ENCODE measurements at regions not wholly inside any gene's neighbourhood (a gene's known extent, or its start where the extent isn't known, plus 50 kb on each side); places are given as distances from the start of the nearest gene placed in this dataset.

DNA sequence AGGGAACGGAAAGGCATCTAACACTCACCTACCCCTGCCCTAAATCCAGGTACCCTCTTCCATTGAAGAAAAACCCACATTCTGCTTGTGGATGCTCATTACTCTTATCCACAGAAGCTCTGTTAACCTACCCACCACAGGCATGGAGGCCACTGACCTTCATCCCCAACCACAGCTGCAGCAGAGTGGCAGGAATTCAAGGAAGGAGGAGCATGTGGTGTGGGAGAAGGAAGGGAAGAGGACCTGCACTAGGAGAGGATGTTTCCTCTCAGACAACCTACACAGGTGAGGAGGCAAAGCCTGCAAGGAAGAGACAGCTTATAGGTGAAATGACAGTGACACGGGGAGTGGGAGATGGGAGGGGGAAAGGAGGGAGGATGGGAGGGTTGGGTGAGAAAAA lies 192.5 kb upstream of the TSC22D2 start:
- POLR2A ChIA-PET (ENCODE audit: partially characterized antibody), result interaction anchor here (1.5 kb wide), 1 partner anchor 244 kb away, joined by 9 read pairs; the partner anchor contains the start of gene PFN2
- H2AFZ ChIP-seq (ENCODE audit: low read length), result no peak overlapping the region; the same call in 1 of the 2 replicates

More for the DNA sequence above, 192.5 kb upstream of the TSC22D2 start:
- Histone ChIP-seq H4K91ac (replicated peaks; ENCODE audit: insufficient read length, low read length) (no peak overlapping the region), H3K27me3 (replicated peaks in 1 of 4; ENCODE audit: control insufficient read depth in 3 of 4, extremely low read depth in 1 of 4, insufficient read depth in 3 of 4, low read length in 3 of 4) (no peaks in the 10 kb centered on the region), H3K4me1 (replicated peaks in 1 of 4; ENCODE audit: control insufficient read depth in 3 of 4, insufficient read depth in 4 of 4, low read length in 3 of 4) (peaks cover 0 to 9% (median 4%) of the 10 kb centered on the region in 4 experiments; a peak in 6 of 7 replicates), H2AK5ac (ENCODE audit: low read depth, low read length) (0 out of 2 replicates have a peak overlapping the region, but pooled peaks have one; percentile 46), H2BK12ac (ENCODE audit: low read depth, low read length) (peak overlapping the region; percentile 43; the same call in 1 of the 2 replicates), H3K23me2 (ENCODE audit: low read depth, low read length) (no peaks in the 10 kb centered on the region), H3K36me3 (ENCODE audit: control insufficient read depth in 2 of 4, insufficient read depth in 4 of 4, low read length in 3 of 4) (no peaks in the 10 kb centered on the region), H3K14ac (ENCODE audit: insufficient read length) (no peak overlapping the region), H3K9me3 (ENCODE audit: insufficient read depth in 2 of 2, low read depth in 1 of 2, low read length in 1 of 2) (peaks cover 3 to 6% of the 10 kb centered on the region in 2 experiments; a peak in 3 of 4 replicates), H3K4ac (replicated peaks; ENCODE audit: insufficient read length, low read depth, low read length) (no peak overlapping the region), H3K56ac (replicated peaks; ENCODE audit: insufficient read length, low read depth, low read length) (no peak overlapping the region), H3K9ac (replicated peaks in 1 of 4; ENCODE audit: extremely low read depth in 1 of 4, low read depth in 3 of 4, low read length in 3 of 4) (no peak overlapping the region), H2BK120ac (replicated peaks; ENCODE audit: low read depth, low read length) (no peak overlapping the region), H3K79me2 (ENCODE audit: control insufficient read depth in 1 of 2, insufficient read depth in 2 of 2, low read length in 2 of 2) (no peaks in the 10 kb centered on the region), H3K4me3 (ENCODE audit: extremely low read depth in 1 of 4, insufficient read depth in 2 of 4, low read depth in 3 of 4, low read length in 4 of 4) (no peak overlapping the region), H2BK20ac (ENCODE audit: low read length) (peak overlapping the region; percentile 40), H4K5ac (ENCODE audit: insufficient read length, low read depth, low read length) (no peak overlapping the region), H2BK15ac (ENCODE audit: low read length) (peak overlapping the region; percentile 25; the same call in 1 of the 2 replicates), H3K23ac (ENCODE audit: insufficient read length) (no peak overlapping the region), H3K18ac (ENCODE audit: extremely low read depth, low read length) (peak overlapping the region; percentile 24; the same call in 1 of the 2 replicates), H3K4me2 (ENCODE audit: insufficient read depth in 1 of 2, low read depth in 2 of 2, low read length in 2 of 2) (no peak overlapping the region), H3K27ac (ENCODE audit: low read depth, low read length) (no peak overlapping the region), H2BK5ac (ENCODE audit: low read depth, low read length) (no peak overlapping the region), H3K79me1 (ENCODE audit: low read depth, low read length) (no peaks in the 10 kb centered on the region; the same call in 1 of the 2 replicates), H4K8ac (ENCODE audit: extremely low read depth, insufficient read depth, low read length) (no peak overlapping the region), H4K20me1 (replicated peaks in 1 of 2; ENCODE audit: control insufficient read depth in 1 of 2, insufficient read depth in 2 of 2, low read length in 2 of 2) (no peaks in the 10 kb centered on the region)
- CTCF ChIA-PET (ENCODE audit: partially characterized antibody), result interaction anchor here (0.6 to 6.8 kb wide), 11 partner anchors 8 to 279 kb away, joined by 3 to 75 read pairs (median 4); partner anchors contain the start of gene PFN2
- TF ChIP-seq SIX5 (IDR thresholded peaks at IDR 0.05; ENCODE audit: low read depth, low read length) (no peak), RXRA (IDR thresholded peaks at IDR 0.05; ENCODE audit: insufficient read depth, low read depth, low read length) (no peak), RNF2 (IDR thresholded peaks at IDR 0.05; ENCODE audit: borderline replicate concordance, low read depth, low read length, missing control alignments, poor library complexity, severe bottlenecking) (no peak), SP4 (IDR thresholded peaks at IDR 0.05; ENCODE audit: low read length) (no peak), CEBPB (IDR thresholded peaks at IDR 0.05; ENCODE audit: low read depth, low read length) (no peak), MAFK (IDR thresholded peaks at IDR 0.05; ENCODE audit: low read depth, low read length) (no peak), RBBP5 (IDR thresholded peaks at IDR 0.05; ENCODE audit: borderline replicate concordance, low read depth, low read length) (no peak), BACH1 (IDR thresholded peaks at IDR 0.05; ENCODE audit: low read length) (no peak), JUN (IDR thresholded peaks at IDR 0.05; ENCODE audit: low read depth, low read length) (no peak)
- TF ChIP-seq, protein P1, sequence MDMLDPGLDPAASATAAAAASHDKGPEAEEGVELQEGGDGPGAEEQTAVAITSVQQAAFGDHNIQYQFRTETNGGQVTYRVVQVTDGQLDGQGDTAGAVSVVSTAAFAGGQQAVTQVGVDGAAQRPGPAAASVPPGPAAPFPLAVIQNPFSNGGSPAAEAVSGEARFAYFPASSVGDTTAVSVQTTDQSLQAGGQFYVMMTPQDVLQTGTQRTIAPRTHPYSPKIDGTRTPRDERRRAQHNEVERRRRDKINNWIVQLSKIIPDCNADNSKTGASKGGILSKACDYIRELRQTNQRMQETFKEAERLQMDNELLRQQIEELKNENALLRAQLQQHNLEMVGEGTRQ (IDR thresholded peaks at IDR 0.05; ENCODE audit: low read length), result no peak
- no peak for FAIRE-seq
- 95% methylated on average over 2 of the region's 2 CpGs; no CpG with 5 or more reads in 1 of the 2 experiments for WGBS, 2 experiments (ENCODE audit: extremely low coverage in 1 of 2, insufficient coverage in 1 of 2, insufficient read length in 1 of 2, insufficient replicate concordance in 2 of 2, low coverage in 1 of 2, low lambda C conversion rate in 2 of 2, missing lambda C conversion rate in 1 of 2)
- no peak for DNase-seq (ENCODE audit: low read depth in 1 of 2, low spot score in 2 of 2)
